Fibroblast of pulmonary artery (primary cell): ENCODE measurements at regions not wholly inside any gene's neighbourhood (a gene's known extent, or its start where the extent isn't known, plus 50 kb on each side); places are given as distances from the start of the nearest gene placed in this dataset.

Source experiments
- DNase-seq: peaks from one replicate; pipeline ENCODE4 v3.0.0-alpha.2; 2010; ENCODE audit warnings: low read depth
- H3K4me3 ChIP-seq: replicated peaks from 2 replicates; pipeline ENCODE4 v1.5.1; 2011; ENCODE audit warnings: low read depth, mild to moderate bottlenecking, control low read depth, low read length, moderate library complexity
- TF ChIP-seq, protein P1 (sequence below): IDR thresholded peaks from 2 replicates; pipeline ENCODE4 v1.5.1; 2011; ENCODE audit warnings: mild to moderate bottlenecking, control low read depth, low read length, inconsistent platforms; ENCODE audit errors: missing control alignments

DNA sequence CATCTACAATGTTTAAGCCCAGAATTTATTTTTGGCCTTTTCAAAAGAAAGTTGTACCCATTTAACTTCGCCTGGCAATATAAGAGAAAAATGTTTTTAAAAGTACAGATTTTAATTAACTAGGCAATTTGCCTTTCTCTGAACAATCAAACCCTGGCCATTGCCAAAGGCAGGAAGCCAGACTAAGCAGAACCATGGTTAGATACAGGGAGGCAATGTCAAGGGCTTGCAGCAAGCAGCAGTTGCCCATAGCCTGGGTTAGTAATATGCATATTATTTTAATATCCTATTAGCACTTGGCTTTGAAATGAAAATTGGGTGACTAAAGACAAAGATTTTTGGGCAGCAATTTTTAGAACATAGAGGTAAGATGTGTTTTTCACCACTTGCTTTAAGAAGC is 51.1 kb upstream of the FRMD6 start:
- TF ChIP-seq, protein P1, sequence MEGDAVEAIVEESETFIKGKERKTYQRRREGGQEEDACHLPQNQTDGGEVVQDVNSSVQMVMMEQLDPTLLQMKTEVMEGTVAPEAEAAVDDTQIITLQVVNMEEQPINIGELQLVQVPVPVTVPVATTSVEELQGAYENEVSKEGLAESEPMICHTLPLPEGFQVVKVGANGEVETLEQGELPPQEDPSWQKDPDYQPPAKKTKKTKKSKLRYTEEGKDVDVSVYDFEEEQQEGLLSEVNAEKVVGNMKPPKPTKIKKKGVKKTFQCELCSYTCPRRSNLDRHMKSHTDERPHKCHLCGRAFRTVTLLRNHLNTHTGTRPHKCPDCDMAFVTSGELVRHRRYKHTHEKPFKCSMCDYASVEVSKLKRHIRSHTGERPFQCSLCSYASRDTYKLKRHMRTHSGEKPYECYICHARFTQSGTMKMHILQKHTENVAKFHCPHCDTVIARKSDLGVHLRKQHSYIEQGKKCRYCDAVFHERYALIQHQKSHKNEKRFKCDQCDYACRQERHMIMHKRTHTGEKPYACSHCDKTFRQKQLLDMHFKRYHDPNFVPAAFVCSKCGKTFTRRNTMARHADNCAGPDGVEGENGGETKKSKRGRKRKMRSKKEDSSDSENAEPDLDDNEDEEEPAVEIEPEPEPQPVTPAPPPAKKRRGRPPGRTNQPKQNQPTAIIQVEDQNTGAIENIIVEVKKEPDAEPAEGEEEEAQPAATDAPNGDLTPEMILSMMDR = no peak
- no peak overlapping the region for H3K4me3 ChIP-seq
- DNase-seq = no peak
